Endothelial cell of umbilical vein (primary cell): ENCODE measurements at regions not wholly inside any gene's neighbourhood (a gene's known extent, or its start where the extent isn't known, plus 50 kb on each side); places are given as distances from the start of the nearest gene placed in this dataset.

Experiments
- BruUV-seq: library from RNA; stranded (reverse); fragments of 400-500 nt; replicated peaks from 2 replicates; lab custom pipeline; 2021; lab: Mats Ljungman, UMichigan
- CTCF ChIA-PET: fragments of 300-600, 350-600 bp; sonication (Branson Sonifier 250); formaldehyde crosslinking; loops from one replicate; lab custom pipeline; 2021; ENCODE audit warnings: antibody characterized with exemption, inconsistent platforms; lab: Charles Lee
- POLR2A ChIA-PET: fragments of 300-600, 350-600 bp; sonication (Branson Sonifier 250); formaldehyde crosslinking; loops from one replicate; lab custom pipeline; 2021; ENCODE audit warnings: antibody characterized with exemption, inconsistent platforms; lab: Charles Lee
- DNase-seq: peaks from one replicate; pipeline ENCODE4 v3.0.0-alpha.2; 2011; ENCODE audit warnings: low read depth, low spot score
- FAIRE-seq: peaks from 2 replicates; lab custom pipeline; 2011; peaks lifted over from hg19 to GRCh38; lab: Jason Lieb, UNC
- H2AFZ ChIP-seq: 2 replicates; pipeline ENCODE4 v1.6.0; 2012; ENCODE audit warnings: low read depth, low read length, control low read depth, inconsistent platforms
- H3K27ac ChIP-seq: 2 replicates; pipeline ENCODE4 v1.5.1; 2011; ENCODE audit warnings: low read depth, mild to moderate bottlenecking, control low read depth, low read length, moderate library complexity; ENCODE audit not compliant: insufficient read depth
- H3K27me3 ChIP-seq, 2 experiments: 2 replicates each; pipeline versions ENCODE4 v1.6.0 to v1.6.1; 2011; ENCODE audit warnings: low read length in 2 of 2, mixed read lengths in 1 of 2; ENCODE audit not compliant: control insufficient read depth in 2 of 2, insufficient read depth in 2 of 2
- H3K36me3 ChIP-seq, 2 experiments: 2 replicates in 1 of 2; 3 replicates in 1 of 2; pipeline ENCODE4 v1.5.1; 2011; ENCODE audit warnings: low read length in 2 of 2, mild to moderate bottlenecking in 1 of 2, moderate library complexity in 1 of 2; ENCODE audit not compliant: control insufficient read depth in 2 of 2, insufficient read depth in 2 of 2; ENCODE audit errors: extremely low read depth in 1 of 2
- H3K4me1 ChIP-seq: 3 replicates; pipeline ENCODE4 v1.5.1; 2011; ENCODE audit warnings: mild to moderate bottlenecking, low read length; ENCODE audit not compliant: control insufficient read depth, insufficient read depth; ENCODE audit errors: extremely low read depth
- H3K4me2 ChIP-seq: 2 replicates; pipeline ENCODE4 v1.6.1; 2011; ENCODE audit warnings: low read length, control low read depth, mixed read lengths; ENCODE audit not compliant: insufficient read depth
- H3K4me3 ChIP-seq, 3 experiments: fragments of 200-600 bp in 1 of 3; sonication (generic), shearing (Covaris generic) in 1 of 3; replicated peaks in 1 of 3; 2 replicates each; pipeline ENCODE4 v1.5.1; 2011 to 2016; ENCODE audit warnings: control low read depth in 3 of 3, low read length in 3 of 3, mild to moderate bottlenecking in 2 of 3, inconsistent platforms in 1 of 3, low read depth in 1 of 3, moderate library complexity in 1 of 3; ENCODE audit not compliant: insufficient read depth in 1 of 3
- H3K79me2 ChIP-seq: 2 replicates; pipeline ENCODE4 v1.6.0; 2012; ENCODE audit warnings: low read length, inconsistent platforms; ENCODE audit not compliant: control insufficient read depth, insufficient read depth
- H3K9ac ChIP-seq: replicated peaks from 2 replicates; pipeline ENCODE3; 2011; ENCODE audit warnings: low read length, control low read depth; ENCODE audit not compliant: insufficient read depth; ENCODE audit errors: extremely low read depth
- H3K9me1 ChIP-seq: replicated peaks from 3 replicates; pipeline ENCODE4 v1.6.0; 2011; ENCODE audit warnings: mild to moderate bottlenecking, low read length; ENCODE audit not compliant: control insufficient read depth, insufficient read depth; ENCODE audit errors: extremely low read depth
- H3K9me3 ChIP-seq: replicated peaks from 2 replicates; pipeline ENCODE4 v1.5.1; 2012; ENCODE audit warnings: low read length, inconsistent platforms; ENCODE audit not compliant: control insufficient read depth, insufficient read depth
- H4K20me1 ChIP-seq: replicated peaks from 2 replicates; pipeline ENCODE3; 2011; ENCODE audit warnings: mild to moderate bottlenecking, low read length; ENCODE audit not compliant: control insufficient read depth, insufficient read depth; ENCODE audit errors: extremely low read depth
- CTCF ChIP-seq, 2 donors: IDR thresholded peaks; 1 replicate in 1 of 2; 2 replicates in 1 of 2; pipeline ENCODE4 v1.5.1; 2011; ENCODE audit warnings: low read length in 2 of 2, mild to moderate bottlenecking in 2 of 2, moderate library complexity in 2 of 2, control low read depth in 1 of 2, inconsistent platforms in 1 of 2, low read depth in 1 of 2; ENCODE audit not compliant: insufficient read depth in 1 of 2; ENCODE audit errors: extremely low read depth in 1 of 2
- EZH2 ChIP-seq: IDR thresholded peaks from 2 replicates; pipeline ENCODE4 v1.6.1; 2012; ENCODE audit warnings: borderline replicate concordance, low read depth, mild to moderate bottlenecking, moderate library complexity, low read length, inconsistent platforms; ENCODE audit not compliant: severe bottlenecking
- FOS ChIP-seq: IDR thresholded peaks from 2 replicates; pipeline ENCODE4 v1.6.1; 2011; ENCODE audit warnings: mild to moderate bottlenecking, low read length, moderate library complexity, borderline replicate concordance; ENCODE audit not compliant: insufficient read depth
- GATA2 ChIP-seq: IDR thresholded peaks from 2 replicates; pipeline ENCODE4 v1.7.0; 2011; ENCODE audit warnings: low read depth, mild to moderate bottlenecking, moderate library complexity, mixed read lengths, low read length; ENCODE audit not compliant: insufficient read length, insufficient read depth
- JUN ChIP-seq: IDR thresholded peaks from 2 replicates; pipeline ENCODE4 v1.6.1; 2011; ENCODE audit warnings: borderline replicate concordance, low read depth; ENCODE audit not compliant: insufficient read length, insufficient read depth
- MAX ChIP-seq: IDR thresholded peaks from 2 replicates; pipeline ENCODE4 v1.6.1; 2011; ENCODE audit not compliant: insufficient read depth, insufficient read length
- MYC ChIP-seq: IDR thresholded peaks from one replicate; pipeline ENCODE4 v1.6.1; 2011; ENCODE audit warnings: mild to moderate bottlenecking, low read depth, low read length
- POLR2A ChIP-seq: IDR thresholded peaks from 2 replicates; pipeline ENCODE4 v1.6.1; 2012; ENCODE audit warnings: low read depth, mild to moderate bottlenecking, control low read depth, low read length
- POLR2AphosphoS5 ChIP-seq: IDR thresholded peaks from 2 replicates; pipeline ENCODE4 v1.6.1; 2012; ENCODE audit warnings: low read depth, mild to moderate bottlenecking, control low read depth, low read length, moderate library complexity; ENCODE audit not compliant: insufficient read depth
- dilution Hi-C: fragments of 300-500 bp; cut with MboI; formaldehyde crosslinking; loops from one replicate; pipeline ENCODE4 v1.15.0; 2019; ENCODE audit warnings: low sequenced_read_pairs; ENCODE audit not compliant: extremely low pct_ligation_motif_present
- intact Hi-C: fragments of 100-400 bp; cut with micrococcal nuclease; formaldehyde crosslinking; loops from one replicate; pipeline ENCODE4 v1.10.0; 2022

GRCh38 chr4:173934933-173935620 is 348.4 kb downstream of the FBXO8 start:
- no peaks in the 10 kb centered on the region for H3K27me3 ChIP-seq
- no peaks in the 10 kb centered on the region for H3K9me3 ChIP-seq
- no TSS peak for BruUV-seq
- intact Hi-C loops (no loop called here), dilution Hi-C loops (no loop called here)
- H4K20me1 ChIP-seq, result no peaks in the 10 kb centered on the region
- H3K9me1 ChIP-seq, result no peaks in the 10 kb centered on the region
- no peaks in the 10 kb centered on the region for H3K79me2 ChIP-seq
- no peak overlapping the region for H3K4me2 ChIP-seq
- no peaks in the 10 kb centered on the region for H3K36me3 ChIP-seq
- H3K9ac ChIP-seq, result no peak overlapping the region
- no peaks in the 10 kb centered on the region for H3K4me1 ChIP-seq
- POLR2A ChIA-PET, result no interaction called here
- no peak for DNase-seq
- H3K27ac ChIP-seq, result no peak overlapping the region
- H3K4me3 ChIP-seq, result no peak overlapping the region
- TF ChIP-seq FOS (no peak), JUN (no peak), POLR2AphosphoS5 (no peak), GATA2 (no peak), MYC (no peak), POLR2A (no peak), EZH2 (no peak), MAX (no peak), CTCF (IDR thresholded peaks at IDR 0.05; ENCODE audit: extremely low read depth in 1 of 2, insufficient read depth in 1 of 2, low read depth in 1 of 2, low read length in 2 of 2) (no peak)
- no peak for FAIRE-seq
- H2AFZ ChIP-seq, result peak overlapping the region; percentile 33
- CTCF ChIA-PET, result no interaction called here
